Kidney (tissue), 13 donors: ENCODE measurements at regions not wholly inside any gene's neighbourhood (a gene's known extent, or its start where the extent isn't known, plus 50 kb on each side); places are given as distances from the start of the nearest gene placed in this dataset.
"Not testable (repeated sequence)": the region's sequence is repeated elsewhere in the genome, so short reads cannot be mapped to it uniquely, and the experiment has no call there.

Experiments used
- DNase-seq, 5 donors: peaks; one replicate each; pipeline ENCODE4 v3.0.0-alpha.2; 2013 to 2020
- FAIRE-seq: peaks from 2 replicates; lab custom pipeline; 2012; peaks lifted over from hg19 to GRCh38; lab: Jason Lieb, UNC
- H3K27ac ChIP-seq, 2 donors: one replicate each; pipeline ENCODE4 v1.7.0; 2013; ENCODE audit warnings: low read depth in 2 of 2, low read length in 2 of 2, inconsistent platforms in 1 of 2
- H3K27me3 ChIP-seq: one replicate; pipeline ENCODE4 v1.7.1; 2013; ENCODE audit warnings: low read length, inconsistent platforms; ENCODE audit not compliant: control insufficient read depth, insufficient read depth
- H3K36me3 ChIP-seq, 3 donors: one replicate each; pipeline versions ENCODE4 v1.7.0 to v1.7.1; 2013; ENCODE audit warnings: low read length in 3 of 3, control low read depth in 1 of 3, inconsistent platforms in 1 of 3; ENCODE audit not compliant: insufficient read depth in 3 of 3, control insufficient read depth in 2 of 3
- H3K4me1 ChIP-seq, 3 donors: one replicate each; pipeline versions ENCODE4 v1.7.0 to v1.7.1; 2013; ENCODE audit warnings: low read length in 3 of 3, inconsistent platforms in 1 of 3, low read depth in 1 of 3; ENCODE audit not compliant: control insufficient read depth in 2 of 3, insufficient read depth in 2 of 3
- H3K4me3 ChIP-seq, 3 donors: one replicate each; pipeline versions ENCODE4 v1.7.0 to v1.8.1; 2013; ENCODE audit warnings: low read length in 3 of 3, control low read depth in 1 of 3, inconsistent platforms in 1 of 3
- H3K9ac ChIP-seq, 3 donors: one replicate each; pipeline versions ENCODE4 v1.7.0 to v1.7.1; 2013; ENCODE audit warnings: low read length in 3 of 3, control low read depth in 1 of 3, inconsistent platforms in 1 of 3
- H3K9me3 ChIP-seq, 3 donors: one replicate each; pipeline versions ENCODE4 v1.7.0 to v1.7.1; 2013; ENCODE audit warnings: low read length in 3 of 3, control low read depth in 1 of 3, inconsistent platforms in 1 of 3; ENCODE audit not compliant: control insufficient read depth in 2 of 3, insufficient read depth in 1 of 3
- intact Hi-C: fragments of 100-400 bp; cut with DNase I; formaldehyde crosslinking; loops from one replicate; pipeline ENCODE4 v1.11.1; 2022
- TF ChIP-seq, protein P1 (sequence below): IDR thresholded peaks from 3 replicates; pipeline ENCODE4 v1.5.1; 2012; ENCODE audit warnings: mild to moderate bottlenecking, moderate library complexity, borderline replicate concordance; ENCODE audit not compliant: insufficient read depth; ENCODE audit errors: extremely low read depth
- donor health status: control.
- donor health status: control.
- donor health status: control.
- donor health status: control.
- donor health status: control.
- donor health status: DM: yes; HTN: yes; CAD: no.
- donor health status: Normal renal cell carcinoma (clear cell type).

DNA sequence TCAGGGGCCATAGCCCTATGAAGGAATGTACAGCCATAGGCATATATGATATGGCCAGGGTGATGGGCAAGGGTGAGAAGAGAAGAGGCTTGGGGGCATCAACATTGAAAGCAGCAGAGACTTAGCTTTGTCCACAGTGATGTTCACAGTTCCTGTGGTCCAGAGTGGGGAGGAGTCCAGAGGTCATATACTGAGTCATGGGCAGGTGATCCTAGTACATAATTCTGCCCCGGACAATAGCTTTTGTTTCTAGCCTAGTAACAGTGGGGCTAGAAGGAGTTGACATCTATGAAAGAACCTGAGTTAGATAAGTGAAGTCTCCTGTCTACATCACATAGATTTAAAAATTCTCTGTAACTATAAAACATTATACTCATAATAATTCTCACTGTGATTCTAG lies 496.3 kb upstream of the TNP1 start:
- Histone ChIP-seq H3K9ac (no peak overlapping the region), H3K36me3 (no peaks in the 10 kb centered on the region), H3K4me1 (peaks cover 0 to 6% (median 4%) of the 10 kb centered on the region in 3 donors), H3K4me3 (no peak overlapping the region), H3K27ac (no peak overlapping the region), H3K27me3 (no peaks in the 10 kb centered on the region), H3K9me3 (no peaks in the 10 kb centered on the region)
- TF ChIP-seq, protein P1, sequence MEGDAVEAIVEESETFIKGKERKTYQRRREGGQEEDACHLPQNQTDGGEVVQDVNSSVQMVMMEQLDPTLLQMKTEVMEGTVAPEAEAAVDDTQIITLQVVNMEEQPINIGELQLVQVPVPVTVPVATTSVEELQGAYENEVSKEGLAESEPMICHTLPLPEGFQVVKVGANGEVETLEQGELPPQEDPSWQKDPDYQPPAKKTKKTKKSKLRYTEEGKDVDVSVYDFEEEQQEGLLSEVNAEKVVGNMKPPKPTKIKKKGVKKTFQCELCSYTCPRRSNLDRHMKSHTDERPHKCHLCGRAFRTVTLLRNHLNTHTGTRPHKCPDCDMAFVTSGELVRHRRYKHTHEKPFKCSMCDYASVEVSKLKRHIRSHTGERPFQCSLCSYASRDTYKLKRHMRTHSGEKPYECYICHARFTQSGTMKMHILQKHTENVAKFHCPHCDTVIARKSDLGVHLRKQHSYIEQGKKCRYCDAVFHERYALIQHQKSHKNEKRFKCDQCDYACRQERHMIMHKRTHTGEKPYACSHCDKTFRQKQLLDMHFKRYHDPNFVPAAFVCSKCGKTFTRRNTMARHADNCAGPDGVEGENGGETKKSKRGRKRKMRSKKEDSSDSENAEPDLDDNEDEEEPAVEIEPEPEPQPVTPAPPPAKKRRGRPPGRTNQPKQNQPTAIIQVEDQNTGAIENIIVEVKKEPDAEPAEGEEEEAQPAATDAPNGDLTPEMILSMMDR = no peak
- FAIRE-seq (no peak), DNase-seq (no peak)
- intact Hi-C loops = no loop called here

DNA sequence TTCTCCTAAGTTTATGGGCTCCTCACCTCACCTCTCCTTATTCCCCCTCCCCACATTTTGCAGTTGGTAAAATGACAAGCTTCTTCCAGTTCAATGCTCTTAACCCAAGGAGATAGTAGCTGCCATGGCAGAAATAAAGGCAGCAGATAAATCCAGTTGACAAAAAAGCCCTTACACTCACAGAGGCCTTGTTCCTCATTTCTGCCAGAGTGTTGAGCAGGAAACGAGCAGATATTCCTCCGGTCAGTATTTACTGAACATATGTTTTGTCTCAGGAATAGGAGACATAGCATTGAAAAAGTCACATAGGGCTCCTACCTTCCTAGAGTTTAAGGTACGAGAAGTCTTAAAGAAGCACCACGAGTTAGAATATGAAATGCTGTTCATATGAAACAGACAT lies 493.7 kb upstream of the TNP1 start:
- Histone ChIP-seq H3K27me3 (no peaks in the 10 kb centered on the region), H3K36me3 (no peaks in the 10 kb centered on the region), H3K9me3 (no peaks in the 10 kb centered on the region), H3K27ac (no peak overlapping the region), H3K9ac (no peak overlapping the region), H3K4me1 (no peaks in the 10 kb centered on the region), H3K4me3 (no peak overlapping the region)
- TF ChIP-seq, protein P1 = no peak
- intact Hi-C loops = no loop called here
- no peak for FAIRE-seq
- no peak for DNase-seq

DNA sequence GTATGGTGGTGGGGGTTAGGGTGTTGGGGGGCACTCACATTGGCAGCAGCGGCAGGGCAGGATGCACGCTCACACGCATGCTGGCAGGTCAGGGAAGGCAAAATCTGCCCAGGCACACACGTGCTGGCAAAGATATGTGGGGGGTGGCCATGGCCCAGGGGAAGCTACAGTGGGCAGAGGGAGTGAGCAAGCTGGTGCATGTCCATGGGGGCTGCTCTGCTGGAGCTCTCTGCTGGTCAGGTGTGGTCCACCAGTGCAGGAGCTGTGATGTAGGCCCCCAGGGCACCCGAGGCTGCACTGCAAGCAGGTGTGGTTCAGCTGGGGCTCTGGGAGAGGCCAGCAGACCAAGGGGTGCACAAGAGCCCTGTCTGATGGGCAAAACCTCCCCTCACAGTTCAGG lies 491.5 kb upstream of the TNP1 start:
- TF ChIP-seq, protein P1 = no peak
- no peaks in the 10 kb centered on the region for H3K36me3 ChIP-seq
- H3K4me3 ChIP-seq = no peak overlapping the region
- no peaks in the 10 kb centered on the region for H3K4me1 ChIP-seq
- H3K9me3 ChIP-seq = peaks cover 0 to 8% (median 0%) of the 10 kb centered on the region in 3 donors
- no peaks in the 10 kb centered on the region for H3K27me3 ChIP-seq
- no peak overlapping the region for H3K27ac ChIP-seq
- intact Hi-C loops = no loop called here
- DNase-seq (no peak), FAIRE-seq (no peak)
- H3K9ac ChIP-seq = no peak overlapping the region

DNA sequence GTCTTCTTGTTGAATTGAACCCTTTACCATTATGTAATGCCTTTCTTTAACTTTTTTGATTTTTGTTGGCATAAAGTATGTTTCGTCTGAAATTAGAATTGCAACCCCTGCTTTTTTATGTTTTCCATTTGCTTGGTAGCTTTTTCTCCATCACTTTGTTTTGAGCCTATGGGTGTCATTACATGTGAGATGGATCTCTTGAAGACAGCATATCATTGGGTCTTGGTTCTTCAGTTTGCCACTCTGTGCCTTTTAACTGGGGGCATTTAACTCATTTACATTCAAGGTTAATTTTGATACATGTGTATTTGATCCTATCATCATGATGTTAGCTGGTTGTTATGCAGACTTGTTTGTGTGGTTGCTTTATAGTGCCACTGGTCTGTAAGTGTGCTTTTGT lies 489.4 kb upstream of the TNP1 start:
- H3K9me3 ChIP-seq = peaks cover 0 to 8% (median 0%) of the 10 kb centered on the region in 3 donors
- no peak for FAIRE-seq
- intact Hi-C loops = no loop called here

DNA sequence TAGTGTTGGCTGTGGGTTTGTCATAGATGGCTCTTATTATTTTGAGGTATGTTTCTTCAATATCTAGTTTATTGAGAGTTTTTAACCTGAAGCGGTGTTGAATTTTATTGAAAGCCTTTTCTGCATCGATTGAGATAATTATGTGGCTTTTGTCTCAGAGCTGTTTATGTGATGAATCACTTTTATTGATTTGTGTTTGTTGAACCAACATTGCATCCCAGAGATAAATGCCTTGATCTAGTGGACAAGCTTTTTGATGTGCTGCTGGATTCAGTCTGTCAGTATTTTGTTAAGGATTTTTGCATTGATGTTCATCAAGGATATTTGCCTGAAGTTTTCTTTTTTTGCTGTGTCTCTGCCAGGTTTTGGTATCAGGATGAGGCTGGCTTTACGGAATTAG lies 487.8 kb upstream of the TNP1 start:
- not testable (repeated sequence) for FAIRE-seq

More for the DNA sequence above, 489.4 kb upstream of the TNP1 start:
- Histone ChIP-seq H3K27me3 (no peaks in the 10 kb centered on the region), H3K4me3 (no peak overlapping the region), H3K27ac (no peak overlapping the region), H3K9ac (no peak overlapping the region), H3K36me3 (no peaks in the 10 kb centered on the region), H3K4me1 (no peaks in the 10 kb centered on the region)
- no peak for DNase-seq
- TF ChIP-seq, protein P1 = no peak

DNA sequence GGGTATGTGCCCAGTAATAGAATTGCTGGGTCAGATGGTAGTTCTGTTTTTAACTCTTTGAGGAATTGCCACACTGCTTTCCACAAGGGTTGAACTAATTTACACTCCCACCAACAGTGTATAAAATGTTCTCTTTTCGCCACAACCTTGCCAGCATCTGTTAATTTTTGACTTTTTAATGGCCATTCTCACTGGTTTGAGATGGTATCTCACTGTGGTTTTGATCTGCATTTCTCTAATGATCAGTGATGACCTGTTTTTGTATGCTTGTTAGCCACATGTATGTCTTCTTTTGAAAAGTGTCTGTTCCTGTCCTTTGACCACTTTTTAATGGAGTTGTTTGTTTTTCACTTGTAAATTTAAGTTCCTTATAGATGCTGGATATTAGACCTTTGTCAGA lies 486.2 kb upstream of the TNP1 start:
- H3K36me3 ChIP-seq, intact Hi-C loops, H3K4me1 ChIP-seq, H3K4me3 ChIP-seq, DNase-seq, H3K9ac ChIP-seq, FAIRE-seq, H3K27ac ChIP-seq, H3K27me3 ChIP-seq, H3K9me3 ChIP-seq: not testable (repeated sequence)

More for the DNA sequence above, 487.8 kb upstream of the TNP1 start:
- H3K4me3 ChIP-seq, H3K27ac ChIP-seq, H3K27me3 ChIP-seq, H3K36me3 ChIP-seq, H3K4me1 ChIP-seq, DNase-seq, intact Hi-C loops, H3K9me3 ChIP-seq, H3K9ac ChIP-seq: not testable (repeated sequence)
